Mononuclear cell (primary cell): ENCODE measurements at regions not wholly inside any gene's neighbourhood (a gene's known extent, or its start where the extent isn't known, plus 50 kb on each side); places are given as distances from the start of the nearest gene placed in this dataset.

Experiments
- H3K27me3 ChIP-seq: 2 replicates; pipeline ENCODE4 v1.6.0; 2011; ENCODE audit warnings: low read length, control low read depth; ENCODE audit not compliant: insufficient read depth
- H3K4me1 ChIP-seq: 2 replicates; pipeline ENCODE4 v1.5.1; 2011; ENCODE audit warnings: mild to moderate bottlenecking, low read length, control low read depth; ENCODE audit not compliant: insufficient read depth
- H3K4me3 ChIP-seq: 2 replicates; pipeline ENCODE4 v1.5.1; 2011; ENCODE audit warnings: mild to moderate bottlenecking, low read length, moderate library complexity
- H3K9me3 ChIP-seq: 2 replicates; pipeline ENCODE4 v1.5.1; 2011; ENCODE audit warnings: low read depth, mild to moderate bottlenecking, control low read depth, low read length

DNA sequence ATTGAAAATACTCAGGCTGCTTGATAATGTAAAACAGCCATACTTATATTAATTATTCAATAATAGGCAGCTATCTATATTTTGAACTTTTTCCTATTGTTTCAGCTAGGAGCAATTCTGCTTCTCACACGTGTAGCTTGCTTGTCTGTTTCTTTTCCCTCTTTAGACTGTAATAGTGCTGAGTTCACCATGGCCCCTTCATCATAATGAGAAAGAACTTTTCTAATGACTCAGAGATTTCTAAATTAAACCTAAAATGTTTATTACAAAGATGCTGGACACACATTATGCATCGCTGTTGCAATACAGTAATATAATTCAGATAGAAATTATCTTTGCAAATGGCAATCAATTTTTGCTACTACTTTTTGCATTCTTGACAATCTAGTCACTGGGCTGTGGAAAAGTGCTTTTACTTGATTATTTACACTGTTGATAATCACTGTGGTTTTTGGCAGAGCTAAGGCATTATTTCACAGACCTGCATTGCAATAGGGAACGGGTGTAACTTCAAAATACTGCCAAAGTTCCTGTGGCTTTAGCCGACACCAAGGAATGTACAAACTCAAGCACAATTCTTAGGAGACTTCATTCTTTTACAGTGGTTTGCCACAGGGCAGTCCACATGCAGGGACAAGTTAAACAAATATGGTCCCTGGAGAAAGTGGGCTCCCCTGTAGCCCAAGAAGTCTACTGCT lies 281.0 kb upstream of the TBL1XR1 start:
- Histone ChIP-seq H3K4me3 (no peak overlapping the region), H3K27me3 (no peaks in the 10 kb centered on the region), H3K4me1 (no peaks in the 10 kb centered on the region), H3K9me3 (no peaks in the 10 kb centered on the region)

DNA sequence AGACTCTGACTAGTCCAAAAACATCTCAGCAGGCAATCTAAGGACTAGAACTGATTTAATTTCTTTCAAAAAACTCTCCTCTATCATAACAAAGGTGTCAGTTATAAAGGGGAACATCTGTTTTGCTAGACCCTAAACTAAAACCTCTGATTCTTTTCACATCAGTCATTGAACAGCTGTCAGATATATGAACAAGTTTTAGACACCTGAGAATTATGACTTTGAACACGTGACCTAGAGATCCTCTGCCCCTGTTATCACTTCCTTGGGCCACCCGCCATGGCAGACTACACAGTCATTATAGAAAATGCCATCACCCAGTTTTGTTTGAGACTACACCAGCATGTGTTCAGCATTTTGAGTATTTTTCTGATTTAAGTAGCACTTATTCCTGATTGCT lies 282.3 kb upstream of the TBL1XR1 start:
- Histone ChIP-seq H3K27me3 (no peaks in the 10 kb centered on the region), H3K4me3 (no peak overlapping the region), H3K9me3 (no peaks in the 10 kb centered on the region), H3K4me1 (no peaks in the 10 kb centered on the region)

DNA sequence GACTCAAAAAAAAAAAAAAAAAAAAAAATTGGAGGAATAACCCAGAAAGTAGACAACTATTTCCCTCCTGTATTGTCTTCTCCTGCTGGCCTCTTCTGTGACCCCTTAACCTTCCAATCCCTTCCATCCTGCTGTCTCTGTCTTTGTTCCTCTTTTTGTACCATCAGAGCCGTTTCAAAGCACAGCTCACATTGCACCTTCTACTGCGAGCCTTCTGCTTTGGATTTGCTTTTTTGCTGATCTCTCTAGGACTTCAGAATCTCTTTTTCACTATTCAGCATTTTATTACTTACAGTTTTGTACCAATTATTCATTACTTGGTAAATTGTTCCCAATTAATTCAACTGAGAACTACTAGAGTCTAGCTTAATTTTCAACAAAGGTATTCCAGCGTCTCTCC lies 284.0 kb upstream of the TBL1XR1 start:
- Histone ChIP-seq H3K4me3 (no peak overlapping the region), H3K4me1 (no peaks in the 10 kb centered on the region), H3K9me3 (no peaks in the 10 kb centered on the region), H3K27me3 (no peaks in the 10 kb centered on the region)

DNA sequence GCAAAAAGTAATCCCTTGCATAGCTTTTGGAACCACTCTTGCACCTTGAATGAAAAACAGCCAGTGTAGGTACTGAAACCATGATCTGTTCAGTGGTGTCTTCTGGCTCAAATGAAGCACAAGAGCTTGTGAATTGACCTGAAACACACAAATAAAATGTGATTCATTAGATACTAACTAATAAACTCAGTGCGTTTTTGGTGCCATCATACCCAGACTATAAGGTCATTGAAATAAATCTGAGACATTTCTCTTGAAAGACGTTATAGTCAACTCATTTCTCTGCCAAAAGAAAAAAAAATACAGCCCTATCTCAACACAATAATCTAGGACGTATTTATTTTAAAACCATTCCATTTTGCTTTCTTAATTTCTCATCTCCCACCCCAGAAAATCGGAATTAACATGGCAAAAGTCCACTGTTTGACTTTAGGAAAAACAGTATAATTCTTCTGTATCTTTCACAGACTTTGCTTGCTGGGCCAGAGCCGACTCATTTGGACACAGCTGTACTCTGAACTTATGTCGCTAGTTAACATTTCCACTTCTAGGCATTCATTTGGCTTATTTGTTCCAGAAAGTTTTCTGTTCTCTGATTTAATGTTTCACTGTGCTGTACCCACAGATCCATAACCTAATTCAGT lies 284.9 kb upstream of the TBL1XR1 start:
- Histone ChIP-seq H3K4me1 (no peaks in the 10 kb centered on the region), H3K27me3 (no peaks in the 10 kb centered on the region), H3K4me3 (no peak overlapping the region), H3K9me3 (no peaks in the 10 kb centered on the region)

DNA sequence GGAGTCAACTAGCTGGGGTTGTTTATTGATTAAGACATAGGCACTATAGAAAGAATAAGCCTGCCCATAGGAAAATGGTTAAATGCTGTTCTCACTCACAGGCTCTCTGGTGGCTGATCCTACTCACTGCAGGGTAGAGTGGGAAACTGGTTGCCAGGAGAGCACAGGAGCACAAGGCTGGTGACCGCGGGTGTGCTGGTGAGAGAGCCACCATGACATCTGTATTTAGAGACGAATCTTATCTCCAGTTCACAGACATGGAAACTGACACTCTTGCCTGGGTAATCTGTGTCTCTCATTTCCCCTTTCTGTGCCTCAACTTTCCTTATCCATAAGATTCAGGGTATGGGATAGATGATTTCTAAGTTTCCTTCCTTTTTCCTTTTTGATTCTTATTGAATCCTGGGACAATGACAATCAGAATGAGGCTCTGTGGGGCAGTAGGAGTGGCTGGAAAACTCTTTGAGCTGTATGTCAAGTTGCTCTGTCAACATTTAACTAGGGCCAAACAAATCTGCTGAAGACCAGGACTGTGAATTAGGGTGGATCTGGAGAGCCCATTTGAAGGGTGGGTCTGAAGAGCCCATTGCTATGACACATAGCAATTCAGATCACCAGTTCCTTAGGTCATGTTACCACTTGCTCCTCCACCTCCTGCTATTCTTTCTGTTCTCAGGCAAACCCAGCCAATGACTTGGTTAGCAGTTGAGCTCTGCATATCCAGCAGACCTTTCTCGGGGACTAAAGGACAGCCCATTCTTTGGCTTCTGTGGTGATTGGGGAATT lies 286.1 kb upstream of the TBL1XR1 start:
- H3K4me1 ChIP-seq, result peaks cover under 1% of the 10 kb centered on the region
- H3K9me3 ChIP-seq, result no peaks in the 10 kb centered on the region
- no peaks in the 10 kb centered on the region for H3K27me3 ChIP-seq
- no peak overlapping the region for H3K4me3 ChIP-seq

DNA sequence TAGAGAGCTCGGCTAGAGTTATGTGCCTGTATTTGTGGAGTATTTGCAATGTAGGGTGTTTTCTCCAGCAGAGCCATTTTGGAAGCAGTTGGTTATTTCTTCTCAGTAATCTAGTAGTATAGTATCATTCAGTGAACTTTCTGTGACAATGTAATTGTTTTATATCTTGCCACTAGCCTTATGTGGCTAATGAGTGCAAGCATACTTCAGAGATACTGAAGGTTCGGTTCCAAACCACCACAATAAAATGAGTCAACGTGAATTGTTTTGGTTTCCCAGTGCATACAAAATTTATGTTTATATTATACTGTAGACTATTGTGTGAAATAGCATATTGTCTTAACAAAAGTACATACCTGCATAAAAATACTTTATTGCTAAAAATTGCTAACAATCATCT lies 286.9 kb upstream of the TBL1XR1 start:
- Histone ChIP-seq H3K9me3 (no peaks in the 10 kb centered on the region), H3K4me3 (no peak overlapping the region), H3K27me3 (no peaks in the 10 kb centered on the region), H3K4me1 (peaks cover 5% of the 10 kb centered on the region)

DNA sequence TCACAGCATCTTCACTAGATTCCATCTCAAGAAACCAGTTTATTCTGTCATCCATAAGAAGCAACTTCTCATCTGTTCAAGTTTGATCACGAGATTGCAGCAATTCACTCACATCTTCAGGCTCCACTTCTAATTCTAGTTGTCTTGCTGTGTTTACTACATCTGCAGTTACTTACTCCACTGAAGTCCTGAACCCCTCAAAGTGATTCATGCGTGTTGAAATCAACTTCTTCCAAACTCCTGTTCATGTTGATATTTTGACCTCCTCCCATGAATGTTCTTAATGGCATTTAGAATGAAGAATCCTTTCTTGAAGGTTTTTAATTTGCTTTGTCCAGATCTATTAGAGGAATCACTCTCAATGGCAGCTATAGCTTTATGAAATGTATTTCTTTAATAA lies 287.6 kb upstream of the TBL1XR1 start:
- Histone ChIP-seq H3K4me3 (no peak overlapping the region), H3K9me3 (no peaks in the 10 kb centered on the region), H3K4me1 (peaks cover 5% of the 10 kb centered on the region), H3K27me3 (no peaks in the 10 kb centered on the region)

DNA sequence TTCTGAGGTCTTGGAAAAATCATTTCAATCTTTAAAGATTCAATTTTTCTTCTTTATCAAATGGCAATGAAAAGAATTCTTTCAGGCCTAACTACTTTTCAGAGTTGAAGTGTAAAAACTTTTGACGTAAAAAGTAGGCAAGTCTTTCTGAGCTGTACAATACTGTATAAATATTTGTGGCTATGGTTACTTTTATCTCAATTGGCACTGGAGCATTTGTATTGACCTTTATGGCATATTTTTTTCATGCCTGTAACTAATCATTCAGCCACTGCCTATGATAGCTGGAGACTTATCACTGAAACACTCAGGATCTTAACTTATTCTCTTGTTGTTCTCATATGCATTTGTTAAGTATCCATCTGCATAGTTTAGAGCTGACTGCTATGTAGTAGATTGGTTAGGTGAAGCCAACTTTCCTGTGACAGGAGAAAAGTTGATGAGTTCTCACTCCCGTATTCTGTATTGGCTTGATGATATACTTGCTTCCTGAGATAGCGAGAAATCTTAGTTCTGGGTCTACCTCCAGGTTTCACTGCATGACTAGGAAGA lies 290.4 kb upstream of the TBL1XR1 start:
- Histone ChIP-seq H3K9me3 (no peaks in the 10 kb centered on the region), H3K4me3 (no peak overlapping the region), H3K27me3 (no peaks in the 10 kb centered on the region), H3K4me1 (peaks cover 5% of the 10 kb centered on the region)

DNA sequence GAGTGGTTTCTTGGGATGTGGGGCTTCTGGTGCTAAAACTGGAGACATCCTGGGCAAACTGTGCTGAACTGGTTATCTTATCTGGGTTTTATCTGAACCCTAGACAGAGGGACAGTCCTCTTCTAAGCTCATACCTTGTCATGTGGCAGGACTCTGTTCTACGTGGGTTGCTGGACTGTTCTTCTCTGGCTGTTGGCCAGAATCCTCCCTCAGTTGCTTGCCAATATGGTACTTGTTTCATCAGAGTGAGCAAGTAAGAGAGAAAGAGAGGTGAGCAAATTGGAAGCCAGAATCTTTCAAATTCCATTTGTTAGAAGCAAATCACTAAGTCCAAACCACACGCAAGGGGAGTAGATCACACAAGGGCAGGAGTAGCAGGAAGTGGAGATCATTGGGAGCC lies 291.5 kb upstream of the TBL1XR1 start:
- peaks cover 5% of the 10 kb centered on the region for H3K4me1 ChIP-seq
- H3K9me3 ChIP-seq, result no peaks in the 10 kb centered on the region
- no peaks in the 10 kb centered on the region for H3K27me3 ChIP-seq
- H3K4me3 ChIP-seq, result no peak overlapping the region

DNA sequence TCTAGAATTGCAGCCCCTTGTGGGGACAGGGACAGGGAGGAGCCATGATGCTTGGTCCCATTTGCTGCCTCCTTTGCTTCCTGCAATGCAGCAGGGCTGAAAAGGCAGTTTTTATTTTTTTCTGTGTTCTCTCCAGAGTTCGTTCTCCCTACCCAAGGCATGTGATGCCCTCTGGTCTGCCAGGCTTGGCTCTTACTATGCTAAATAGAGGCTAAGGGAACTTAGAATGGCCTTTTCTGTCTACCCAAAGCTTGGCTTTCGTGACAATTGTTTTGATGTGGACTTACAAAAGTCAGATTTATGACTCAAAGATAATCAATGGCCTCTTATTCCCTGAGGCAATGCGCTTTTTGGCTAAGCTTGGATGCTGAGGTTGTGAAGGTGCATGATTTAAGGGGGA lies 293.3 kb upstream of the TBL1XR1 start:
- Histone ChIP-seq H3K4me3 (no peak overlapping the region), H3K4me1 (peaks cover 5% of the 10 kb centered on the region), H3K9me3 (no peaks in the 10 kb centered on the region), H3K27me3 (no peaks in the 10 kb centered on the region)

DNA sequence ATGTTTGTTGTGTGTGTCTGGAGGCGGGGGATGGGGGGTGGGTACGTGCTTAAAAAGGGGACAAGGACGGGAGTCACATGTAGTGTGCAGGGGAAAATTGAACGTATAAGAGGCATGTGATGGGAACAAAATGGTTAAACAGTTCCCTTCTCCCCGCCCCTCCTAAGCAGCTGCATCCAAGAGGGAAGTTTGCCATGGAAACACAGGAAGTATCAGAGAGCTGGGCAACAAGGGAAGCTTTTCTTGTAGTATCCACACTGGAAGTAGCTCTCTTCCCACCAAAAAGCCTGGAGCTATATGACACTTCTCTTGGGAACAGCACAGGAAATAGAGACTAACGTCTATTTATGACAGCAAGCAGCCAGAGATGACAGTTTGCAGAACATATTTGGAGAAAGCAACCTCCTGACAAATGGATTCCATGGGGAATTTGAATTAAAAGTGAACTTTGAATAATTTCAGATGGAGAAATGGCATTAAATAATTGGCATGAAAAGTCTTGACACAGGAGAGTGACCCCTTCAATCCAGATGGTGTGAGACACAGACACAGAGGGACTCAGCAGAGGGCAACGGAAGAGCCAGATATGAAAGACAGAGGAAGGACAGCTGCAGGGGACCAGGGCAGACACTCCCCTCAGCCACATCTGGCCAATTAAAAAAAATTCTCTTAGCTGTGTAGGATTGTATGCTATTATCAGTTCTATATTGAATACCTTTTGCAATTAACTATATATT lies 294.2 kb upstream of the TBL1XR1 start:
- Histone ChIP-seq H3K4me3 (no peak overlapping the region), H3K9me3 (no peaks in the 10 kb centered on the region), H3K27me3 (no peaks in the 10 kb centered on the region), H3K4me1 (peaks cover 5% of the 10 kb centered on the region)

DNA sequence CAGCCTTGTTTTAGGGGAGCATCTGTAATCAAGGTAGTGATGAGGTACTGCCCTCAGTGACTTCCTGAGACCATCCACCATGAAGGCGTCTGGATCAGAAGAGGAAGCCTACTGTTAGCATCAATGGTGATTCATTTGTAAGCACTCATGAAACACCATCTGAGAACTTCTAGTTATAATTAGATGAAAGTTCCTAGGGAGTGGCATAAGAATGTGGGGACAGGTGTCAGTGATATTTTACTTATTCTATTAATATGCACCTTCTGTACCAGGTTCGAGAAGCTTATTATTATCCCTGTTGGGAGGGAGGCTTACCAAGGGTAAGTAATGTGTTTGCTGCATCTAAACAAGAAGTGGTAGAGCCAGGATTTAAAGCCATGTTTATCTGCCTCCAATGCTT lies 295.8 kb upstream of the TBL1XR1 start:
- peaks cover 5% of the 10 kb centered on the region for H3K4me1 ChIP-seq
- H3K4me3 ChIP-seq, result no peak overlapping the region
- no peaks in the 10 kb centered on the region for H3K27me3 ChIP-seq
- no peaks in the 10 kb centered on the region for H3K9me3 ChIP-seq

DNA sequence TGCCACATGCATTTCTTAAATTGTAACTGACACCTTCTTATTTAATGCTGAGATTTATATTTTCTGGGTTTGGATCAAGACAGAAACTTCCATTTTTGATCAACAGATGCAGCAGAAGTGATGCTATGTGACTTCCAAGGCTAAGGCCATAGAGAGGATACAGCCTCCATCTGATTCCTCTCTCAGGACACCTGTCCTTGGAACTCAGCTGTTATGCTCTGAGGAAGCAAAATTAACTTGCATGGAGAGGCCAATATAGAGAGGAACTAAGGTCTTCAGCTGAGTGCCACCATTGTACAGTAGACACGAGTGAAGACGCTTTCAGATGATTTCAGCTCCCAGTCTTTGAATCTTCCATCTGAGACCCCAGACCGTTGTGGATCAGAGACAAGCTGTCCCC lies 296.9 kb upstream of the TBL1XR1 start:
- H3K9me3 ChIP-seq, result no peaks in the 10 kb centered on the region
- H3K27me3 ChIP-seq, result no peaks in the 10 kb centered on the region
- no peak overlapping the region for H3K4me3 ChIP-seq
- H3K4me1 ChIP-seq, result no peaks in the 10 kb centered on the region

DNA sequence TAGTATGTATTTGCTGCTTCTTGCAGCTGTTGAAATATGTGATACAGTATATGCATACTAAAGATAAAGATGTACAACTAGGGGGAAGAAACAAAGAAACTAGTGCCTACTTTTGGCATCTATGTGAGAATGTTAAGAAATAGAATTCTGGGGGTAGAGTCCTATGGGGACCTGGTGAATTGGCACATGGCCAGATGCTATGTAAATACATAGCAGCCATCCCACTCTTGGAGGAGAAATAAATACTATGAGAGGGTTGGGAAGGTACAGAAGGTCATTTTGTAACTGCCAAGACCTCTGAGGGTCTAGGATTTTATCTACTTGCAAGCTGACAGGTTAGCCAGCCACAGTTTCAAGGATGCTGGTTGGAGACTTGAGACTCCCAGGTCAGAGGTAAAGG lies 298.3 kb upstream of the TBL1XR1 start:
- H3K4me1 ChIP-seq, result no peaks in the 10 kb centered on the region
- H3K4me3 ChIP-seq, result no peak overlapping the region
- H3K27me3 ChIP-seq, result no peaks in the 10 kb centered on the region
- no peaks in the 10 kb centered on the region for H3K9me3 ChIP-seq
